Stromal cell of bone marrow (primary cell): ENCODE measurements at regions not wholly inside any gene's neighbourhood (a gene's known extent, or its start where the extent isn't known, plus 50 kb on each side); places are given as distances from the start of the nearest gene placed in this dataset.

ENCODE experiments used
- DNase-seq: peaks from one replicate; pipeline ENCODE4 v3.0.0-alpha.2; 2012; ENCODE audit warnings: low read depth

GRCh38 chr1:87999852-88000251, 671.2 kb downstream of the LMO4 start:
- DNase-seq: no peak

GRCh38 chr1:88001460-88001859, 672.8 kb downstream of the LMO4 start:
- peak; percentile 13 for DNase-seq

GRCh38 chr1:88003255-88003654, 674.6 kb downstream of the LMO4 start:
- DNase-seq: no peak

GRCh38 chr1:88009916-88010315, 674.2 kb upstream of the PKN2 start:
- DNase-seq: no peak

GRCh38 chr1:88013485-88013884, 670.6 kb upstream of the PKN2 start:
- no peak for DNase-seq

- no peak for DNase-seq
Measured at GRCh38 chr1:88014131-88014530, 669.9 kb upstream of the PKN2 start.

- DNase-seq: no peak
Measured at GRCh38 chr1:88016947-88017346, 667.1 kb upstream of the PKN2 start.

- no peak for DNase-seq
Measured at GRCh38 chr1:88021529-88021928, 662.5 kb upstream of the PKN2 start.

- no peak for DNase-seq
Measured at GRCh38 chr1:88022516-88022915, 661.6 kb upstream of the PKN2 start.

- peak; percentile 44 for DNase-seq
Measured at GRCh38 chr1:88029142-88029541, 654.9 kb upstream of the PKN2 start.

- DNase-seq: peak; percentile 2
Measured at GRCh38 chr1:88029899-88030298, 654.2 kb upstream of the PKN2 start.

- no peak for DNase-seq
Measured at GRCh38 chr1:88035578-88035977, 648.5 kb upstream of the PKN2 start.

GRCh38 chr1:88036345-88037014, 647.6 kb upstream of the PKN2 start:
- DNase-seq: no peak

- DNase-seq: no peak
Measured at GRCh38 chr1:88039240-88039639, 644.8 kb upstream of the PKN2 start.

GRCh38 chr1:88043834-88044233, 640.2 kb upstream of the PKN2 start:
- no peak for DNase-seq

GRCh38 chr1:88052167-88052566, 631.9 kb upstream of the PKN2 start:
- no peak for DNase-seq

GRCh38 chr1:88053065-88053464, 631.0 kb upstream of the PKN2 start:
- DNase-seq: no peak

GRCh38 chr1:88056881-88057280, 627.2 kb upstream of the PKN2 start:
- no peak for DNase-seq

- DNase-seq: no peak
Measured at GRCh38 chr1:88058205-88058604, 625.9 kb upstream of the PKN2 start.

GRCh38 chr1:88060112-88060673, 623.9 kb upstream of the PKN2 start:
- no peak for DNase-seq

- DNase-seq: no peak
Measured at GRCh38 chr1:88060750-88061491, 623.2 kb upstream of the PKN2 start.

- DNase-seq: peak; percentile 58
Measured at GRCh38 chr1:88061492-88062177, 622.4 kb upstream of the PKN2 start.

- no peak for DNase-seq
Measured at GRCh38 chr1:88062650-88063153, 621.4 kb upstream of the PKN2 start.
